ENCODE measurements at regions not wholly inside any gene's neighbourhood (a gene's known extent, or its start where the extent isn't known, plus 50 kb on each side); places are given as distances from the start of the nearest gene placed in this dataset.

GRCh38 chr6:168791917-168792316 is 350.9 kb downstream of the SMOC2 start:
- no peak for DNase-seq (ENCODE audit: low read depth in 2 of 2, low spot score in 1 of 2)

- no peak for DNase-seq (ENCODE audit: low read depth in 2 of 2, low spot score in 1 of 2)
Measured at GRCh38 chr6:168789699-168790098, 348.7 kb downstream of the SMOC2 start.

GRCh38 chr6:168785720-168786511 is 344.9 kb downstream of the SMOC2 start:
- no peak for DNase-seq (ENCODE audit: low read depth in 2 of 2, low spot score in 1 of 2)

GRCh38 chr6:168784426-168784825 is 343.4 kb downstream of the SMOC2 start:
- DNase-seq (ENCODE audit: low read depth in 2 of 2, low spot score in 1 of 2) = no peak

GRCh38 chr6:168783720-168784119 is 342.7 kb downstream of the SMOC2 start:
- no peak for DNase-seq (ENCODE audit: low read depth in 2 of 2, low spot score in 1 of 2)

- no peak for DNase-seq (ENCODE audit: low read depth in 2 of 2, low spot score in 1 of 2)
Measured at GRCh38 chr6:168782187-168782751, 341.3 kb downstream of the SMOC2 start.

- DNase-seq (ENCODE audit: low read depth in 2 of 2, low spot score in 1 of 2) = no peak
Measured at GRCh38 chr6:168778201-168778600, 337.2 kb downstream of the SMOC2 start.

GRCh38 chr6:168774381-168774780 is 333.4 kb downstream of the SMOC2 start:
- no peak for DNase-seq (ENCODE audit: low read depth in 2 of 2, low spot score in 1 of 2)

GRCh38 chr6:168773788-168774187 is 332.8 kb downstream of the SMOC2 start:
- no peak for DNase-seq (ENCODE audit: low read depth in 2 of 2, low spot score in 1 of 2)

- DNase-seq (ENCODE audit: low read depth in 2 of 2, low spot score in 1 of 2) = no peak
Measured at GRCh38 chr6:168765752-168766151, 324.8 kb downstream of the SMOC2 start.

- no peak for DNase-seq (ENCODE audit: low read depth in 2 of 2, low spot score in 1 of 2)
Measured at GRCh38 chr6:168756009-168756634, 315.1 kb downstream of the SMOC2 start.

- no peak for DNase-seq (ENCODE audit: low read depth in 2 of 2, low spot score in 1 of 2)
Measured at GRCh38 chr6:168746643-168747042, 305.7 kb downstream of the SMOC2 start.

GRCh38 chr6:168746013-168746412 is 305.0 kb downstream of the SMOC2 start:
- DNase-seq (ENCODE audit: low read depth in 2 of 2, low spot score in 1 of 2) = no peak

GRCh38 chr6:168744861-168745260 is 303.9 kb downstream of the SMOC2 start:
- DNase-seq (ENCODE audit: low read depth in 2 of 2, low spot score in 1 of 2) = no peak

- DNase-seq (ENCODE audit: low read depth in 2 of 2, low spot score in 1 of 2) = no peak
Measured at GRCh38 chr6:168741942-168742782, 301.2 kb downstream of the SMOC2 start.

- no peak for DNase-seq (ENCODE audit: low read depth in 2 of 2, low spot score in 1 of 2)
Measured at GRCh38 chr6:168741305-168741704, 300.3 kb downstream of the SMOC2 start.

- no peak for DNase-seq (ENCODE audit: low read depth in 2 of 2, low spot score in 1 of 2)
Measured at GRCh38 chr6:168739381-168739780, 298.4 kb downstream of the SMOC2 start.

GRCh38 chr6:168737481-168737880 is 296.5 kb downstream of the SMOC2 start:
- DNase-seq (ENCODE audit: low read depth in 2 of 2, low spot score in 1 of 2) = no peak

- no peak for DNase-seq (ENCODE audit: low read depth in 2 of 2, low spot score in 1 of 2)
Measured at GRCh38 chr6:168737014-168737413, 296.0 kb downstream of the SMOC2 start.

GRCh38 chr6:168736039-168736438 is 295.1 kb downstream of the SMOC2 start:
- no peak for DNase-seq (ENCODE audit: low read depth in 2 of 2, low spot score in 1 of 2)

GRCh38 chr6:168735268-168735949 is 294.4 kb downstream of the SMOC2 start:
- DNase-seq (ENCODE audit: low read depth in 2 of 2, low spot score in 1 of 2) = no peak

Data from stimulated activated CD8-positive, alpha-beta memory T cell treated with anti-CD3 and anti-CD28 coated beads, Interleukin-4, amount 100 ng/mL, for 1 hour (primary cell).